Stimulated activated effector memory CD8-positive, alpha-beta T cell treated with anti-CD3 and anti-CD28 coated beads, Interleukin-12 subunit alpha, Interleukin-12 subunit beta, amount 100 ng/mL, for 72 hours (primary cell): ENCODE measurements at regions not wholly inside any gene's neighbourhood (a gene's known extent, or its start where the extent isn't known, plus 50 kb on each side); places are given as distances from the start of the nearest gene placed in this dataset.
A peak's percentile ranks its signal among the peaks of the same experiment; 100 is the strongest.

Experiments
- ATAC-seq: fragments of 150-1000 bp; cut with Tn5 transposase; 2 replicates; pipeline ENCODE4 v1.10.0; 2021
- DNase-seq, 2 donors: peaks; one replicate each; pipeline ENCODE4 v3.0.0; 2021 to 2022; ENCODE audit warnings: low spot score in 2 of 2
- H3K27ac Mint-ChIP-seq: one replicate; pipeline ENCODE4 v1.8.0; 2022; ENCODE audit warnings: mild to moderate bottlenecking, mixed read lengths
- H3K36me3 Mint-ChIP-seq: one replicate; pipeline ENCODE4 v1.8.0; 2022; ENCODE audit warnings: mild to moderate bottlenecking, mixed read lengths
- H3K4me1 Mint-ChIP-seq: one replicate; pipeline ENCODE4 v1.8.0; 2022; ENCODE audit warnings: mixed read lengths
- H3K4me3 Mint-ChIP-seq: one replicate; pipeline ENCODE4 v1.8.0; 2022; ENCODE audit warnings: mild to moderate bottlenecking, mixed read lengths
- H3K9me3 Mint-ChIP-seq: one replicate; pipeline ENCODE4 v1.8.0; 2022; ENCODE audit warnings: mixed read lengths

GRCh38 chr11:82118946-82119345, 614.7 kb downstream of the FAM181B start:
- no peak overlapping the region for H3K27ac Mint-ChIP-seq
- no peaks in the 10 kb centered on the region for H3K4me1 Mint-ChIP-seq
- H3K9me3 Mint-ChIP-seq, result peaks cover 3% of the 10 kb centered on the region
- H3K36me3 Mint-ChIP-seq, result no peaks in the 10 kb centered on the region
- ATAC-seq (no peak), DNase-seq (no peak)
- no peak overlapping the region for H3K4me3 Mint-ChIP-seq

- no peak for ATAC-seq
- DNase-seq, result no peak
- Mint-ChIP-seq H3K4me3 (no peak overlapping the region), H3K9me3 (peaks cover 3% of the 10 kb centered on the region), H3K36me3 (no peaks in the 10 kb centered on the region), H3K27ac (no peak overlapping the region), H3K4me1 (no peaks in the 10 kb centered on the region)
Measured at GRCh38 chr11:82117362-82117761, 616.3 kb downstream of the FAM181B start.

GRCh38 chr11:82105331-82105998, 628.2 kb downstream of the FAM181B start:
- Mint-ChIP-seq H3K4me1 (no peaks in the 10 kb centered on the region), H3K36me3 (no peaks in the 10 kb centered on the region), H3K27ac (no peak overlapping the region), H3K9me3 (no peaks in the 10 kb centered on the region), H3K4me3 (no peak overlapping the region)
- ATAC-seq, result no peak
- DNase-seq, result no peak

GRCh38 chr11:82092904-82093303, 640.8 kb downstream of the FAM181B start:
- ATAC-seq, result no peak
- H3K9me3 Mint-ChIP-seq, result no peaks in the 10 kb centered on the region
- H3K4me3 Mint-ChIP-seq, result no peak overlapping the region
- no peaks in the 10 kb centered on the region for H3K36me3 Mint-ChIP-seq
- no peaks in the 10 kb centered on the region for H3K4me1 Mint-ChIP-seq
- H3K27ac Mint-ChIP-seq, result no peak overlapping the region
- no peak for DNase-seq

- H3K4me3 Mint-ChIP-seq, result no peak overlapping the region
- ATAC-seq (no peak), DNase-seq (no peak)
- H3K27ac Mint-ChIP-seq, result no peak overlapping the region
- H3K36me3 Mint-ChIP-seq, result no peaks in the 10 kb centered on the region
- no peaks in the 10 kb centered on the region for H3K9me3 Mint-ChIP-seq
- no peaks in the 10 kb centered on the region for H3K4me1 Mint-ChIP-seq
Measured at GRCh38 chr11:82089426-82089825, 644.2 kb downstream of the FAM181B start.

- no peaks in the 10 kb centered on the region for H3K9me3 Mint-ChIP-seq
- no peak overlapping the region for H3K27ac Mint-ChIP-seq
- H3K4me1 Mint-ChIP-seq, result no peaks in the 10 kb centered on the region
- no peak overlapping the region for H3K4me3 Mint-ChIP-seq
- H3K36me3 Mint-ChIP-seq, result no peaks in the 10 kb centered on the region
- no peak for ATAC-seq
- no peak for DNase-seq
Measured at GRCh38 chr11:82085493-82085892, 648.2 kb downstream of the FAM181B start.

GRCh38 chr11:82082976-82083375, 650.7 kb downstream of the FAM181B start:
- no peak for ATAC-seq
- no peak overlapping the region for H3K4me3 Mint-ChIP-seq
- no peaks in the 10 kb centered on the region for H3K4me1 Mint-ChIP-seq
- no peak overlapping the region for H3K27ac Mint-ChIP-seq
- no peak for DNase-seq
- H3K36me3 Mint-ChIP-seq, result no peaks in the 10 kb centered on the region
- H3K9me3 Mint-ChIP-seq, result no peaks in the 10 kb centered on the region

GRCh38 chr11:82080160-82080559, 653.5 kb downstream of the FAM181B start:
- no peaks in the 10 kb centered on the region for H3K4me1 Mint-ChIP-seq
- H3K27ac Mint-ChIP-seq, result no peak overlapping the region
- H3K4me3 Mint-ChIP-seq, result no peak overlapping the region
- H3K36me3 Mint-ChIP-seq, result no peaks in the 10 kb centered on the region
- DNase-seq (no peak), ATAC-seq (no peak)
- no peaks in the 10 kb centered on the region for H3K9me3 Mint-ChIP-seq

- H3K4me3 Mint-ChIP-seq, result no peak overlapping the region
Measured at GRCh38 chr11:82076126-82076525, 657.5 kb downstream of the FAM181B start.

GRCh38 chr11:82059505-82059904, 674.2 kb downstream of the FAM181B start:
- no peak overlapping the region for H3K4me3 Mint-ChIP-seq
- H3K9me3 Mint-ChIP-seq, result no peaks in the 10 kb centered on the region
- no peaks in the 10 kb centered on the region for H3K36me3 Mint-ChIP-seq
- ATAC-seq (no peak), DNase-seq (no peak)
- H3K27ac Mint-ChIP-seq, result no peak overlapping the region
- H3K4me1 Mint-ChIP-seq, result no peaks in the 10 kb centered on the region

More at GRCh38 chr11:82076126-82076525, 657.5 kb downstream of the FAM181B start:
- no peaks in the 10 kb centered on the region for H3K36me3 Mint-ChIP-seq
- DNase-seq (no peak), ATAC-seq (no peak)
- H3K9me3 Mint-ChIP-seq, result no peaks in the 10 kb centered on the region
- H3K4me1 Mint-ChIP-seq, result no peaks in the 10 kb centered on the region
- H3K27ac Mint-ChIP-seq, result no peak overlapping the region

- Mint-ChIP-seq H3K9me3 (no peaks in the 10 kb centered on the region), H3K4me1 (no peaks in the 10 kb centered on the region), H3K27ac (no peak overlapping the region), H3K36me3 (no peaks in the 10 kb centered on the region), H3K4me3 (no peak overlapping the region)
- DNase-seq (no peak), ATAC-seq (no peak)
Measured at GRCh38 chr11:82056450-82056849, 677.2 kb downstream of the FAM181B start.

- ATAC-seq, result no peak
Measured at GRCh38 chr11:82049199-82049598, 684.5 kb downstream of the FAM181B start.

GRCh38 chr11:82047200-82047599, 686.5 kb downstream of the FAM181B start:
- Mint-ChIP-seq H3K4me1 (no peaks in the 10 kb centered on the region), H3K4me3 (no peak overlapping the region), H3K36me3 (no peaks in the 10 kb centered on the region), H3K9me3 (peaks cover 9% of the 10 kb centered on the region), H3K27ac (no peak overlapping the region)
- ATAC-seq, result no peak
- no peak for DNase-seq

More at GRCh38 chr11:82049199-82049598, 684.5 kb downstream of the FAM181B start:
- Mint-ChIP-seq H3K4me3 (no peak overlapping the region), H3K9me3 (peaks cover 9% of the 10 kb centered on the region), H3K36me3 (no peaks in the 10 kb centered on the region), H3K4me1 (no peaks in the 10 kb centered on the region), H3K27ac (no peak overlapping the region)
- no peak for DNase-seq

- Mint-ChIP-seq H3K36me3 (no peaks in the 10 kb centered on the region), H3K4me1 (no peaks in the 10 kb centered on the region), H3K4me3 (no peak overlapping the region), H3K9me3 (peaks cover 9% of the 10 kb centered on the region), H3K27ac (no peak overlapping the region)
- ATAC-seq, result no peak
- DNase-seq, result no peak
Measured at GRCh38 chr11:82046778-82047177, 686.9 kb downstream of the FAM181B start.

GRCh38 chr11:82045748-82046457, 687.8 kb downstream of the FAM181B start:
- DNase-seq (no peak), ATAC-seq (peak; percentile 24)
- Mint-ChIP-seq H3K36me3 (no peaks in the 10 kb centered on the region), H3K4me3 (no peak overlapping the region), H3K9me3 (peaks cover 9% of the 10 kb centered on the region), H3K4me1 (no peaks in the 10 kb centered on the region), H3K27ac (no peak overlapping the region)

GRCh38 chr11:82043316-82043715, 690.3 kb downstream of the FAM181B start:
- Mint-ChIP-seq H3K4me3 (no peak overlapping the region), H3K9me3 (peaks cover 9% of the 10 kb centered on the region), H3K4me1 (no peaks in the 10 kb centered on the region), H3K36me3 (no peaks in the 10 kb centered on the region), H3K27ac (no peak overlapping the region)
- DNase-seq (no peak), ATAC-seq (no peak)
